Stimulated activated naive CD8-positive, alpha-beta T cell treated with anti-CD3 and anti-CD28 coated beads, Interleukin-15, Interleukin-2, amounts not matched to agents 100 U/mL and 50 U/mL, for 24 hours (primary cell): ENCODE measurements at regions not wholly inside any gene's neighbourhood (a gene's known extent, or its start where the extent isn't known, plus 50 kb on each side); places are given as distances from the start of the nearest gene placed in this dataset.

Source experiments
- ATAC-seq: fragments of 150-1000 bp; cut with Tn5 transposase; one replicate; pipeline ENCODE4 v1.10.0; 2021
- DNase-seq: peaks from one replicate; pipeline ENCODE4 v3.0.0; 2021

- no peak for ATAC-seq
- no peak for DNase-seq
These were observed 214.5 kb upstream of the RASA1 start for GRCh38 chr5:87053146-87053545.

- DNase-seq (no peak), ATAC-seq (no peak)
These were observed 212.9 kb upstream of the RASA1 start for GRCh38 chr5:87054821-87055220.

GRCh38 chr5:87061046-87061445 lies 206.6 kb upstream of the RASA1 start:
- ATAC-seq (no peak), DNase-seq (no peak)

GRCh38 chr5:87069311-87069710 lies 198.4 kb upstream of the RASA1 start:
- ATAC-seq, result no peak
- no peak for DNase-seq

- ATAC-seq (no peak), DNase-seq (no peak)
These were observed 197.6 kb upstream of the RASA1 start for GRCh38 chr5:87069974-87070608.

- ATAC-seq, result no peak
These were observed 193.6 kb upstream of the RASA1 start for GRCh38 chr5:87074072-87074471.

GRCh38 chr5:87074934-87075541 lies 192.6 kb upstream of the RASA1 start:
- DNase-seq (peak; percentile 12), ATAC-seq (peak; percentile 56)

More at GRCh38 chr5:87074072-87074471, 193.6 kb upstream of the RASA1 start:
- DNase-seq, result no peak

- DNase-seq (no peak), ATAC-seq (no peak)
These were observed 191.3 kb upstream of the RASA1 start for GRCh38 chr5:87076411-87076810.

GRCh38 chr5:87076931-87077330 lies 190.8 kb upstream of the RASA1 start:
- no peak for DNase-seq
- peak; percentile 60 for ATAC-seq

GRCh38 chr5:87079219-87079618 lies 188.5 kb upstream of the RASA1 start:
- DNase-seq (no peak), ATAC-seq (no peak)

- ATAC-seq, result no peak
These were observed 186.7 kb upstream of the RASA1 start for GRCh38 chr5:87081016-87081415.

GRCh38 chr5:87081511-87082372 lies 185.9 kb upstream of the RASA1 start:
- peak; percentile 76 for ATAC-seq

More at GRCh38 chr5:87081016-87081415, 186.7 kb upstream of the RASA1 start:
- no peak for DNase-seq

GRCh38 chr5:87094347-87094746 lies 173.3 kb upstream of the RASA1 start:
- DNase-seq, result no peak
- no peak for ATAC-seq

More at GRCh38 chr5:87081511-87082372, 185.9 kb upstream of the RASA1 start:
- DNase-seq, result peak; percentile 38

- no peak for DNase-seq
- ATAC-seq, result no peak
These were observed 172.8 kb upstream of the RASA1 start for GRCh38 chr5:87094833-87095232.

GRCh38 chr5:87095787-87096186 lies 171.9 kb upstream of the RASA1 start:
- no peak for ATAC-seq
- no peak for DNase-seq

- DNase-seq (no peak), ATAC-seq (no peak)
These were observed 170.0 kb upstream of the RASA1 start for GRCh38 chr5:87097664-87098063.

- DNase-seq, result no peak
- no peak for ATAC-seq
These were observed 168.3 kb upstream of the RASA1 start for GRCh38 chr5:87099291-87099839.

GRCh38 chr5:87099968-87100367 lies 167.7 kb upstream of the RASA1 start:
- ATAC-seq, result no peak
- no peak for DNase-seq

- ATAC-seq, result no peak
These were observed 166.4 kb upstream of the RASA1 start for GRCh38 chr5:87101321-87101720.

GRCh38 chr5:87102841-87103240 lies 164.8 kb upstream of the RASA1 start:
- DNase-seq (no peak), ATAC-seq (no peak)

More at GRCh38 chr5:87101321-87101720, 166.4 kb upstream of the RASA1 start:
- DNase-seq, result no peak

GRCh38 chr5:87103616-87104287 lies 163.9 kb upstream of the RASA1 start:
- peak; percentile 71 for ATAC-seq
- no peak for DNase-seq

GRCh38 chr5:87105577-87105976 lies 162.1 kb upstream of the RASA1 start:
- no peak for ATAC-seq

More at GRCh38 chr5:87105577-87105976, 162.1 kb upstream of the RASA1 start:
- DNase-seq, result no peak
